Loucy (cell line): ENCODE measurements at regions not wholly inside any gene's neighbourhood (a gene's known extent, or its start where the extent isn't known, plus 50 kb on each side); places are given as distances from the start of the nearest gene placed in this dataset.

Experiments used
- H2AFZ ChIP-seq: fragments of 200-600 bp; sonication (generic); 2 replicates; pipeline ENCODE4 v1.6.0; 2016; ENCODE audit warnings: antibody characterized with exemption, mild to moderate bottlenecking, low read length, moderate library complexity
- H3F3A ChIP-seq: fragments of 200-600 bp; 2 replicates; pipeline ENCODE4 v1.6.0; 2016; ENCODE audit warnings: antibody characterized with exemption, low read depth, mild to moderate bottlenecking
- H3K27me3 ChIP-seq: fragments of 200-600 bp; sonication (generic); 2 replicates; pipeline ENCODE4 v1.6.1; 2014; ENCODE audit warnings: low read length, mild to moderate bottlenecking; ENCODE audit not compliant: insufficient read depth, poor library complexity, severe bottlenecking
- H3K36me3 ChIP-seq: fragments of 200-600 bp; sonication (generic); 2 replicates; pipeline ENCODE4 v1.6.1; 2016; ENCODE audit warnings: low read length; ENCODE audit not compliant: insufficient read depth
- H3K4me1 ChIP-seq: fragments of 200-600 bp; sonication (generic); 2 replicates; pipeline ENCODE4 v1.5.1; 2014; ENCODE audit warnings: low read length, mild to moderate bottlenecking; ENCODE audit not compliant: insufficient read depth, poor library complexity, severe bottlenecking
- H3K4me2 ChIP-seq: fragments of 200-600 bp; sonication (generic); 2 replicates; pipeline ENCODE4 v1.6.0; 2014; ENCODE audit warnings: antibody characterized with exemption, low read length, low read depth, mild to moderate bottlenecking; ENCODE audit not compliant: poor library complexity, severe bottlenecking
- H3K4me3 ChIP-seq: fragments of 200-600 bp; sonication (generic); 2 replicates; pipeline ENCODE4 v1.5.1; 2014; ENCODE audit warnings: low read length, mild to moderate bottlenecking, mixed read lengths; ENCODE audit not compliant: poor library complexity, severe bottlenecking
- H3K79me2 ChIP-seq: fragments of 200-600 bp; sonication (generic); 2 replicates; pipeline ENCODE4 v1.6.1; 2014; ENCODE audit warnings: low read length; ENCODE audit not compliant: insufficient read depth
- H3K9ac ChIP-seq: fragments of 200-600 bp; sonication (generic); 2 replicates; pipeline ENCODE4 v1.6.0; 2014; ENCODE audit warnings: mild to moderate bottlenecking, low read depth, low read length, moderate library complexity; ENCODE audit not compliant: poor library complexity, severe bottlenecking
- H3K9me2 ChIP-seq: fragments of 200-600 bp; sonication (generic); replicated peaks from 2 replicates; pipeline ENCODE4 v1.6.1; 2016; ENCODE audit warnings: low read depth, low read length, mixed read lengths
- H3K9me3 ChIP-seq: fragments of 200-600 bp; sonication (generic); 2 replicates; pipeline ENCODE4 v1.6.1; 2014; ENCODE audit warnings: mild to moderate bottlenecking, antibody characterized with exemption, low read length, low read depth; ENCODE audit not compliant: insufficient read depth
- H4K20me1 ChIP-seq: fragments of 200-600 bp; sonication (generic); 2 replicates; pipeline ENCODE4 v1.6.0; 2014; ENCODE audit warnings: antibody characterized with exemption, low read length, mild to moderate bottlenecking; ENCODE audit not compliant: insufficient read depth, poor library complexity, severe bottlenecking
- CTCF ChIP-seq: fragments of 200-600 bp; sonication (generic); conservative IDR thresholded peaks from 2 replicates; pipeline ENCODE4 v1.5.1; 2014; ENCODE audit warnings: mild to moderate bottlenecking, antibody characterized with exemption, low read length
- EZH2phosphoT487 ChIP-seq: fragments of 200-600 bp; IDR thresholded peaks from 2 replicates; pipeline ENCODE4 v1.6.1; 2018; ENCODE audit warnings: antibody characterized with exemption, mild to moderate bottlenecking, moderate library complexity, borderline replicate concordance

GRCh38 chr18:72104851-72105250, 439.3 kb downstream of the CBLN2 start:
- H3K79me2 ChIP-seq = no peaks in the 10 kb centered on the region
- H3K4me3 ChIP-seq = no peak overlapping the region
- no peaks in the 10 kb centered on the region for H4K20me1 ChIP-seq
- no peaks in the 10 kb centered on the region for H3K4me1 ChIP-seq
- no peaks in the 10 kb centered on the region for H3K27me3 ChIP-seq
- no peaks in the 10 kb centered on the region for H3K9me3 ChIP-seq
- TF ChIP-seq CTCF (no peak), EZH2phosphoT487 (no peak)
- H3K9ac ChIP-seq = no peak overlapping the region
- no peaks in the 10 kb centered on the region for H3F3A ChIP-seq
- no peaks in the 10 kb centered on the region for H3K36me3 ChIP-seq
- no peak overlapping the region for H2AFZ ChIP-seq
- no peaks in the 10 kb centered on the region for H3K9me2 ChIP-seq
- H3K4me2 ChIP-seq = no peak overlapping the region

- Histone ChIP-seq H3K79me2 (no peaks in the 10 kb centered on the region), H3K4me2 (no peak overlapping the region), H3K4me1 (no peaks in the 10 kb centered on the region), H3K9me3 (no peaks in the 10 kb centered on the region; the same call in 1 of the 2 replicates), H3K27me3 (no peaks in the 10 kb centered on the region), H3K36me3 (no peaks in the 10 kb centered on the region), H3K4me3 (no peak overlapping the region), H3K9ac (no peak overlapping the region), H4K20me1 (no peaks in the 10 kb centered on the region), H2AFZ (no peak overlapping the region), H3K9me2 (no peaks in the 10 kb centered on the region), H3F3A (no peaks in the 10 kb centered on the region)
- TF ChIP-seq CTCF (no peak), EZH2phosphoT487 (no peak)
These were observed 441.7 kb downstream of the CBLN2 start for GRCh38 chr18:72102412-72102811.

- no peak for TF ChIP-seq CTCF
- no peak for TF ChIP-seq EZH2phosphoT487
- Histone ChIP-seq H3K9ac (no peak overlapping the region), H3K27me3 (no peaks in the 10 kb centered on the region), H3K9me3 (no peaks in the 10 kb centered on the region; the same call in 1 of the 2 replicates), H3K4me3 (no peak overlapping the region), H4K20me1 (no peaks in the 10 kb centered on the region), H3K4me1 (no peaks in the 10 kb centered on the region), H3K36me3 (no peaks in the 10 kb centered on the region), H3K4me2 (no peak overlapping the region), H3K9me2 (no peaks in the 10 kb centered on the region), H3F3A (no peaks in the 10 kb centered on the region), H2AFZ (no peak overlapping the region), H3K79me2 (no peaks in the 10 kb centered on the region)
These were observed 443.6 kb downstream of the CBLN2 start for GRCh38 chr18:72100465-72101004.
